ENCODE measurements at regions not wholly inside any gene's neighbourhood (a gene's known extent, or its start where the extent isn't known, plus 50 kb on each side); places are given as distances from the start of the nearest gene placed in this dataset.

- TF ChIP-seq EZH2 (IDR thresholded peaks at IDR 0.05; ENCODE audit: borderline replicate concordance, low read length) (no peak), CTCF (conservative IDR thresholded peaks at IDR 0.05 in 1 of 2, IDR thresholded peaks at IDR 0.05 in 1 of 2; ENCODE audit: extremely low read depth in 1 of 2, insufficient read depth in 1 of 2, low read depth in 1 of 2, low read length in 2 of 2) (no peak)
These were observed 201.1 kb downstream of the SPP2 start for GRCh38 chr2:234251326-234252271.
